Ectodermal cell (in vitro differentiated cells): ENCODE measurements at regions not wholly inside any gene's neighbourhood (a gene's known extent, or its start where the extent isn't known, plus 50 kb on each side); places are given as distances from the start of the nearest gene placed in this dataset.

Experiments
- H3K27ac ChIP-seq: 2 replicates; pipeline ENCODE4 v1.7.0; 2013; ENCODE audit warnings: mild to moderate bottlenecking, low read depth, low read length; ENCODE audit not compliant: insufficient read depth, poor library complexity, severe bottlenecking
- H3K27me3 ChIP-seq: 2 replicates; pipeline ENCODE4 v1.7.0; 2013; ENCODE audit warnings: mild to moderate bottlenecking, low read length; ENCODE audit not compliant: insufficient read depth, control insufficient read depth, poor library complexity, severe bottlenecking
- H3K36me3 ChIP-seq: one replicate; pipeline ENCODE4 v1.7.0; 2013; ENCODE audit warnings: low read length; ENCODE audit not compliant: control insufficient read depth, insufficient read depth
- H3K4me1 ChIP-seq: one replicate; pipeline ENCODE4 v1.7.0; 2013; ENCODE audit warnings: low read length; ENCODE audit not compliant: control insufficient read depth, insufficient read depth
- H3K4me3 ChIP-seq: 2 replicates; pipeline ENCODE4 v1.7.0; 2013; ENCODE audit warnings: low read depth, low read length, control low read depth; ENCODE audit not compliant: insufficient read depth
- H3K9me3 ChIP-seq: 2 replicates; pipeline ENCODE4 v1.7.0; 2013; ENCODE audit warnings: mild to moderate bottlenecking, low read length, moderate library complexity; ENCODE audit not compliant: control insufficient read depth
- WGBS, 2 experiments: methylation state at CpG; one replicate each; pipeline ENCODE4 v1.1.7; 2013; ENCODE audit warnings: missing lambda C conversion rate in 2 of 2; 5-methylcytosine and 5-hydroxymethylcytosine counted together

GRCh38 chr14:78070344-78070743 is 99.8 kb upstream of the NRXN3 start:
- H3K27ac ChIP-seq, result no peak overlapping the region
- no peaks in the 10 kb centered on the region for H3K36me3 ChIP-seq
- no peaks in the 10 kb centered on the region for H3K9me3 ChIP-seq
- 84 to 100% methylated on average over 1 of the region's 1 CpG for WGBS, 2 experiments
- no peaks in the 10 kb centered on the region for H3K4me1 ChIP-seq
- no peaks in the 10 kb centered on the region for H3K27me3 ChIP-seq
- H3K4me3 ChIP-seq, result no peak overlapping the region

DNA sequence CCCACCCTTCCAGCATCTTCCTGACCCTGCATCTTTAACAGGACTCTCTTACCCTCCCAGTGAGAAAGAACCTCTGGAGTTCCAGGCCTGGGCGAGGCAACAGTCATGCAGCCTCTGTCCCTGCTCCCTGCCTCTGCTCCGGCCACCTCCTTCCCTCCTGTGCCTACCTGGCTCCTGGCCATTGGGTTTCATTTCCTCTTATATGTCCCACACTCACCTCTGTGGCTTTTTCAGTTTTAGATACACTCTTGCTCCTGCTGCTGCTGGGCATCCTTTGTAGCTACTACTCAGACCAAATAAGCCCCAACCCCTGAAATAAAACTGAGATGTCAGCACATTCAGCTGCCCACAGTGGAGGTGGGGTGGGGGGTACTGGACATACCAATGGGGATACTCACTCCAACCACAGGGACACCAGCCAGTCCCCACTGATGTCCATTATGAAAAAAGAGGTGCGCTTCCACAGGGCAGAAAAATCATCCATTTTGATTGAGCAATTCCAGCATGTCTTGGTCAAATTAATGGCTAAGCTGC is 99.1 kb upstream of the NRXN3 start:
- no peaks in the 10 kb centered on the region for H3K9me3 ChIP-seq
- no peak overlapping the region for H3K4me3 ChIP-seq
- H3K4me1 ChIP-seq, result no peaks in the 10 kb centered on the region
- H3K36me3 ChIP-seq, result no peaks in the 10 kb centered on the region
- H3K27ac ChIP-seq, result no peak overlapping the region
- H3K27me3 ChIP-seq, result no peaks in the 10 kb centered on the region
- WGBS, 2 experiments, result 89 to 93% methylated on average over 3 of the region's 3 CpGs

DNA sequence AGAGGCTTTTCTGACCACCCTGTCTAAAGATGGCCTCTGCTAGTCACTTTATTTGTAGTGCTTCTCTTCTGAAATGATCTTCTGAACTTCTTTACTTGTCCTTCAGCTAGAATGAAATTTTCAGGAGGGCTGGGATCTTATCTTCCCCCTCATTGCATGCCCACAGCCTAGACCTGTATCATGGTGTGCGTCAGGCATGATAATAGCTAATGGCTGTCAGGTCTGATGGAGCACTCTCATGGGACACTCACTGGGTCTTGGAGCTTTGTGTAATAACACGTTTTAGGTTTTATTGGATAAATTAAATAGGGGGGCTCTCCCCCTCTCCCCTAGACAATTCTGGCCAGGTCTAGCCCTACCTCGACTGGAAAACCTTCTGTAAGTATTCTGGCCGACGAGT is 97.1 kb upstream of the NRXN3 start:
- Histone ChIP-seq H3K4me3 (no peak overlapping the region), H3K9me3 (no peaks in the 10 kb centered on the region), H3K4me1 (no peaks in the 10 kb centered on the region), H3K36me3 (no peaks in the 10 kb centered on the region), H3K27ac (no peak overlapping the region), H3K27me3 (no peaks in the 10 kb centered on the region)
- 92 to 97% methylated on average over 5 of the region's 5 CpGs for WGBS, 2 experiments

GRCh38 chr14:78074561-78074960 is 95.6 kb upstream of the NRXN3 start:
- WGBS, 2 experiments, result 77 to 82% methylated on average over 5 of the region's 5 CpGs
- Histone ChIP-seq H3K9me3 (no peaks in the 10 kb centered on the region), H3K4me1 (no peaks in the 10 kb centered on the region), H3K27ac (no peak overlapping the region), H3K27me3 (no peaks in the 10 kb centered on the region), H3K4me3 (no peak overlapping the region), H3K36me3 (no peaks in the 10 kb centered on the region)

- Histone ChIP-seq H3K9me3 (no peaks in the 10 kb centered on the region), H3K36me3 (no peaks in the 10 kb centered on the region), H3K27me3 (no peaks in the 10 kb centered on the region), H3K4me3 (no peak overlapping the region), H3K4me1 (no peaks in the 10 kb centered on the region), H3K27ac (no peak overlapping the region)
- 78 to 87% methylated on average over 4 of the region's 4 CpGs for WGBS, 2 experiments
Observed at GRCh38 chr14:78075033-78075432, 95.1 kb upstream of the NRXN3 start.

- no peaks in the 10 kb centered on the region for H3K36me3 ChIP-seq
- H3K4me1 ChIP-seq, result no peaks in the 10 kb centered on the region
- H3K27ac ChIP-seq, result no peak overlapping the region
- H3K9me3 ChIP-seq, result no peaks in the 10 kb centered on the region
- WGBS, 2 experiments, result 90 to 92% methylated on average over 8 to 9 of the region's 9 CpGs
- no peak overlapping the region for H3K4me3 ChIP-seq
- no peaks in the 10 kb centered on the region for H3K27me3 ChIP-seq
Observed at GRCh38 chr14:78075555-78076277, 94.5 kb upstream of the NRXN3 start.

DNA sequence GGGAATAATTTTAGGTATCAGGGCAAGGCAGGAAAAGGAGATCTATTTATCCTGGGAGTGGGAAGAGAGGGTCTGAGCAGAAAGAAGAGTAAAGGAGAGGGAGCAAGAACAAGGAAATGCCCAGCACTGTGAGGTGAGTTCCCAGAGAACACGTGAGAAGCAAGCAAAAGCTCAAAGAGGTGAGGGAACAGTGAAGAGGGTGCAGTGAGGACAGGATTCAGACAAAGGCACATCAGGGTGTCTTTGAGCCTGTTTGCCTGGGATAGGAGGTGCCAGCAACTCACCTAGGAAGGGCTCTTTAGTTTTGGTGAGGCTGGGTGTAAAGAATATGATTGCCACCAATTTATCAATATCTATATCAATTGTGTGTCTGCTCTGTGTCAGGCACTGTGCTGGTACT is 88.9 kb upstream of the NRXN3 start:
- 29% methylated on average over 1 of the region's 1 CpG for WGBS, 2 experiments
- Histone ChIP-seq H3K4me1 (no peaks in the 10 kb centered on the region), H3K4me3 (no peak overlapping the region), H3K27ac (no peak overlapping the region), H3K27me3 (no peaks in the 10 kb centered on the region), H3K9me3 (no peaks in the 10 kb centered on the region), H3K36me3 (no peaks in the 10 kb centered on the region)

DNA sequence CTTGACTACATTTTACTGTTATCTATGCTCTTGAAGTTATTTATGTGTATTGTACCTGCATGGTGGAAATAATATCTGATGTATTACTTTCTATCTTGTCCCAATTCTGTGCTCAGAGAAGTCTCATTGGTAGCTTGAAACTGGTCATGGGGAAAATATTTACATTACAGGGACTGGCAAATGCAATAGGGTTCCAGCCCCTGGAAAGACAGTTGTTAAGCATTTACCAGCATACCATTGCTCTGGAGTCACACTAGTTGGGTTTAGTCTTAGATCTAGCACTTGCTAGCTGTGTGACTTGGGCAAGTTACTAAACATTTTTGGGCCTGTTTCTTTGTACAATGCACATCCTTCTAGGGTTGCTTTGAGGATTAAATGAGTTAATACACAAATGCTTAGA is 86.3 kb upstream of the NRXN3 start:
- Histone ChIP-seq H3K27ac (no peak overlapping the region), H3K27me3 (no peaks in the 10 kb centered on the region), H3K4me1 (no peaks in the 10 kb centered on the region), H3K36me3 (no peaks in the 10 kb centered on the region), H3K4me3 (no peak overlapping the region), H3K9me3 (no peaks in the 10 kb centered on the region)

- WGBS, 2 experiments, result 77 to 80% methylated on average over 4 of the region's 4 CpGs
- Histone ChIP-seq H3K27ac (no peak overlapping the region), H3K4me1 (no peaks in the 10 kb centered on the region), H3K4me3 (no peak overlapping the region), H3K9me3 (no peaks in the 10 kb centered on the region), H3K36me3 (no peaks in the 10 kb centered on the region), H3K27me3 (no peaks in the 10 kb centered on the region)
Observed at GRCh38 chr14:78086342-78086741, 83.8 kb upstream of the NRXN3 start.

- 76 to 81% methylated on average over 3 of the region's 3 CpGs for WGBS, 2 experiments
- H3K4me3 ChIP-seq, result no peak overlapping the region
- no peaks in the 10 kb centered on the region for H3K4me1 ChIP-seq
- no peak overlapping the region for H3K27ac ChIP-seq
- H3K27me3 ChIP-seq, result no peaks in the 10 kb centered on the region
- no peaks in the 10 kb centered on the region for H3K36me3 ChIP-seq
- no peaks in the 10 kb centered on the region for H3K9me3 ChIP-seq
Observed at GRCh38 chr14:78088916-78089315, 81.3 kb upstream of the NRXN3 start.
